ENCODE measurements at regions not wholly inside any gene's neighbourhood (a gene's known extent, or its start where the extent isn't known, plus 50 kb on each side); places are given as distances from the start of the nearest gene placed in this dataset.

DNA sequence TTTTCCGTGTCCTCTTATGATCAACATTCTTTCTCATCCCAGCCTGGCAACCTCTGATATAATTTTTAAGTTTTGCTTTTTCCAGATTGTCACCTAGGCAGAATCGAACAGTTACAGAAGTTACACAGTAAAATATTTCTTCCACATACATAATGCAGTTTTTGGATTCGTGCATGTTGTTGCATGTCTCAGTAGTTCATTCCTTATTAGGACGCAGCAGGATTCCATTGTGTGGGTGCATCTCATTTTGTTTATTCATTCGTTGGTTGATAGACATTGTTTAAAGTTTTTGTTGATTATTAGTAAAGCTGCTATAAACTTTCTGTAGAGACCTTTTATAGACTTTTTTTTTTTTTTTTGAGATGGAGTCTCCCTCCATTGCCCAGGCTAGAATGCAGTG lies 284.3 kb upstream of the FERMT1 start:
- Histone ChIP-seq H3K79me2 (ENCODE audit: insufficient read depth) (no peaks in the 10 kb centered on the region), H4K20me1 (ENCODE audit: insufficient read depth) (no peaks in the 10 kb centered on the region), H3K27me3 (ENCODE audit: insufficient read depth) (no peaks in the 10 kb centered on the region), H3K4me2 (no peak overlapping the region), H3K4me3 (ENCODE audit: low read depth in 2 of 2, low read length in 1 of 2) (no peak overlapping the region), H3K9me3 (no peaks in the 10 kb centered on the region), H3K9me2 (no peaks in the 10 kb centered on the region), H3K9ac (no peak overlapping the region), H3K4me1 (ENCODE audit: control insufficient read depth in 1 of 2, insufficient read depth in 2 of 2, low read depth in 1 of 2, low read length in 1 of 2) (no peaks in the 10 kb centered on the region), H3F3A (replicated peaks; ENCODE audit: insufficient read depth) (no peaks in the 10 kb centered on the region), H3K36me3 (replicated peaks in 1 of 2; ENCODE audit: control insufficient read depth in 1 of 2, insufficient read depth in 2 of 2, low read length in 1 of 2) (no peaks in the 10 kb centered on the region), H2AFZ (ENCODE audit: low read depth) (no peak overlapping the region), H3K27ac (ENCODE audit: low read depth in 2 of 2, low read length in 1 of 2) (no peak overlapping the region)
- ChIA-PET POLR2A (no interaction called here), CTCF (no interaction called here)
- no peak for TF ChIP-seq TCF12 (IDR thresholded peaks at IDR 0.05)
- TF ChIP-seq TEAD4 (IDR thresholded peaks at IDR 0.05; ENCODE audit: borderline replicate concordance, insufficient read depth): no peak
- TF ChIP-seq RCOR1 (IDR thresholded peaks at IDR 0.05; ENCODE audit: low read length): no peak
- no peak for TF ChIP-seq GABPA (IDR thresholded peaks at IDR 0.05; ENCODE audit: low read depth)
- DNase-seq: no peak
- WGBS (ENCODE audit: low lambda C conversion rate): 13% methylated on average over 5 of the region's 5 CpGs

DNA sequence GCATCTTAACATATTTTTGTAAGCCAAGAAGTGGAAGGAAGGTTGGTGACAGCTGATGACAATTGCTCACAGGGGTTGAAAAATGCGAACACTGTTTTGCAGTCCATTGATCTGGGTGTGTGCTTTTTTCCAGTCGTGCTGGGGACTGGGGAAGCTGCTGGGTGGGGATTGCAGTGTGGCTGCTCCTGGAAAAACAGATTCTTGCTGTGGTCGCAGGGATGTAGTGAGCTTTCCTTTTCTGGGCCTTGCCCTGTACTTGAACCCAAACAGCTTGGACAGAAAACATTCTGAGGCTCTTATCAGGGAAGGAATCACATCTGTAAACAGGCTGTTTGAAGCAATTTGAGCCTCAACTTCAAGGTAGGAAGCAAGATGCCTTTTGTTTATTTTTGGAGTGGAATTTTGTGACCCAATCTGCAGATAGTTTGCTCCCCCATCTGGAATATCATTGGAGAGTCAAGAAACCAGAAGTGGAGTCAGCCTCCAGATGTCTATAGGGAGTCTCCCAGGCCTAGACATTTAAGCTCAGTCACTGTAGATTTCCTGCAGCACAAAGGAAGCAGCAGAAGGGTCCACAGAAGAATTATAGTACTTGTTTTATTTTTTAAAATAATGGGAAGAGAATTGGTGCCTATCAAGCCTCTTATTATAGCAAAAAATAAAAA lies 279.2 kb upstream of the FERMT1 start:
- Histone ChIP-seq H2AFZ (ENCODE audit: low read depth) (no peak overlapping the region), H3K9me2 (no peaks in the 10 kb centered on the region), H3K4me1 (ENCODE audit: control insufficient read depth in 1 of 2, insufficient read depth in 2 of 2, low read depth in 1 of 2, low read length in 1 of 2) (no peaks in the 10 kb centered on the region), H3K4me2 (no peak overlapping the region), H3K27me3 (ENCODE audit: insufficient read depth) (no peaks in the 10 kb centered on the region), H3K4me3 (ENCODE audit: low read depth in 2 of 2, low read length in 1 of 2) (no peak overlapping the region), H3K36me3 (replicated peaks in 1 of 2; ENCODE audit: control insufficient read depth in 1 of 2, insufficient read depth in 2 of 2, low read length in 1 of 2) (no peaks in the 10 kb centered on the region), H3K9me3 (no peaks in the 10 kb centered on the region), H3K79me2 (ENCODE audit: insufficient read depth) (no peaks in the 10 kb centered on the region), H3K9ac (no peak overlapping the region), H3K27ac (ENCODE audit: low read depth in 2 of 2, low read length in 1 of 2) (no peak overlapping the region), H4K20me1 (ENCODE audit: insufficient read depth) (no peaks in the 10 kb centered on the region), H3F3A (replicated peaks; ENCODE audit: insufficient read depth) (no peaks in the 10 kb centered on the region)
- TF ChIP-seq, protein P1, sequence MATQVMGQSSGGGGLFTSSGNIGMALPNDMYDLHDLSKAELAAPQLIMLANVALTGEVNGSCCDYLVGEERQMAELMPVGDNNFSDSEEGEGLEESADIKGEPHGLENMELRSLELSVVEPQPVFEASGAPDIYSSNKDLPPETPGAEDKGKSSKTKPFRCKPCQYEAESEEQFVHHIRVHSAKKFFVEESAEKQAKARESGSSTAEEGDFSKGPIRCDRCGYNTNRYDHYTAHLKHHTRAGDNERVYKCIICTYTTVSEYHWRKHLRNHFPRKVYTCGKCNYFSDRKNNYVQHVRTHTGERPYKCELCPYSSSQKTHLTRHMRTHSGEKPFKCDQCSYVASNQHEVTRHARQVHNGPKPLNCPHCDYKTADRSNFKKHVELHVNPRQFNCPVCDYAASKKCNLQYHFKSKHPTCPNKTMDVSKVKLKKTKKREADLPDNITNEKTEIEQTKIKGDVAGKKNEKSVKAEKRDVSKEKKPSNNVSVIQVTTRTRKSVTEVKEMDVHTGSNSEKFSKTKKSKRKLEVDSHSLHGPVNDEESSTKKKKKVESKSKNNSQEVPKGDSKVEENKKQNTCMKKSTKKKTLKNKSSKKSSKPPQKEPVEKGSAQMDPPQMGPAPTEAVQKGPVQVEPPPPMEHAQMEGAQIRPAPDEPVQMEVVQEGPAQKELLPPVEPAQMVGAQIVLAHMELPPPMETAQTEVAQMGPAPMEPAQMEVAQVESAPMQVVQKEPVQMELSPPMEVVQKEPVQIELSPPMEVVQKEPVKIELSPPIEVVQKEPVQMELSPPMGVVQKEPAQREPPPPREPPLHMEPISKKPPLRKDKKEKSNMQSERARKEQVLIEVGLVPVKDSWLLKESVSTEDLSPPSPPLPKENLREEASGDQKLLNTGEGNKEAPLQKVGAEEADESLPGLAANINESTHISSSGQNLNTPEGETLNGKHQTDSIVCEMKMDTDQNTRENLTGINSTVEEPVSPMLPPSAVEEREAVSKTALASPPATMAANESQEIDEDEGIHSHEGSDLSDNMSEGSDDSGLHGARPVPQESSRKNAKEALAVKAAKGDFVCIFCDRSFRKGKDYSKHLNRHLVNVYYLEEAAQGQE (IDR thresholded peaks at IDR 0.05; ENCODE audit: low read depth, low read length): no peak
- TF ChIP-seq FOXM1 (IDR thresholded peaks at IDR 0.05; ENCODE audit: low read depth): no peak
- no peak for TF ChIP-seq NFIC (IDR thresholded peaks at IDR 0.05; ENCODE audit: borderline replicate concordance)
- no peak for TF ChIP-seq MEF2A (IDR thresholded peaks at IDR 0.05; ENCODE audit: borderline replicate concordance, low read depth)
- TF ChIP-seq, protein P2, sequence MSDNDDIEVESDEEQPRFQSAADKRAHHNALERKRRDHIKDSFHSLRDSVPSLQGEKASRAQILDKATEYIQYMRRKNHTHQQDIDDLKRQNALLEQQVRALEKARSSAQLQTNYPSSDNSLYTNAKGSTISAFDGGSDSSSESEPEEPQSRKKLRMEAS (IDR thresholded peaks at IDR 0.05; ENCODE audit: low read depth): no peak
- TF ChIP-seq, protein P3, sequence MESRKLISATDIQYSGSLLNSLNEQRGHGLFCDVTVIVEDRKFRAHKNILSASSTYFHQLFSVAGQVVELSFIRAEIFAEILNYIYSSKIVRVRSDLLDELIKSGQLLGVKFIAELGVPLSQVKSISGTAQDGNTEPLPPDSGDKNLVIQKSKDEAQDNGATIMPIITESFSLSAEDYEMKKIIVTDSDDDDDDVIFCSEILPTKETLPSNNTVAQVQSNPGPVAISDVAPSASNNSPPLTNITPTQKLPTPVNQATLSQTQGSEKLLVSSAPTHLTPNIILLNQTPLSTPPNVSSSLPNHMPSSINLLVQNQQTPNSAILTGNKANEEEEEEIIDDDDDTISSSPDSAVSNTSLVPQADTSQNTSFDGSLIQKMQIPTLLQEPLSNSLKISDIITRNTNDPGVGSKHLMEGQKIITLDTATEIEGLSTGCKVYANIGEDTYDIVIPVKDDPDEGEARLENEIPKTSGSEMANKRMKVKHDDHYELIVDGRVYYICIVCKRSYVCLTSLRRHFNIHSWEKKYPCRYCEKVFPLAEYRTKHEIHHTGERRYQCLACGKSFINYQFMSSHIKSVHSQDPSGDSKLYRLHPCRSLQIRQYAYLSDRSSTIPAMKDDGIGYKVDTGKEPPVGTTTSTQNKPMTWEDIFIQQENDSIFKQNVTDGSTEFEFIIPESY (IDR thresholded peaks at IDR 0.05; ENCODE audit: borderline replicate concordance, low read depth): no peak
- TF ChIP-seq SIN3A (IDR thresholded peaks at IDR 0.05; ENCODE audit: borderline replicate concordance, low read depth, low read length): no peak
- TF ChIP-seq, protein P4, sequence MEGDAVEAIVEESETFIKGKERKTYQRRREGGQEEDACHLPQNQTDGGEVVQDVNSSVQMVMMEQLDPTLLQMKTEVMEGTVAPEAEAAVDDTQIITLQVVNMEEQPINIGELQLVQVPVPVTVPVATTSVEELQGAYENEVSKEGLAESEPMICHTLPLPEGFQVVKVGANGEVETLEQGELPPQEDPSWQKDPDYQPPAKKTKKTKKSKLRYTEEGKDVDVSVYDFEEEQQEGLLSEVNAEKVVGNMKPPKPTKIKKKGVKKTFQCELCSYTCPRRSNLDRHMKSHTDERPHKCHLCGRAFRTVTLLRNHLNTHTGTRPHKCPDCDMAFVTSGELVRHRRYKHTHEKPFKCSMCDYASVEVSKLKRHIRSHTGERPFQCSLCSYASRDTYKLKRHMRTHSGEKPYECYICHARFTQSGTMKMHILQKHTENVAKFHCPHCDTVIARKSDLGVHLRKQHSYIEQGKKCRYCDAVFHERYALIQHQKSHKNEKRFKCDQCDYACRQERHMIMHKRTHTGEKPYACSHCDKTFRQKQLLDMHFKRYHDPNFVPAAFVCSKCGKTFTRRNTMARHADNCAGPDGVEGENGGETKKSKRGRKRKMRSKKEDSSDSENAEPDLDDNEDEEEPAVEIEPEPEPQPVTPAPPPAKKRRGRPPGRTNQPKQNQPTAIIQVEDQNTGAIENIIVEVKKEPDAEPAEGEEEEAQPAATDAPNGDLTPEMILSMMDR (IDR thresholded peaks at IDR 0.05): no peak
- TF ChIP-seq, protein P5, sequence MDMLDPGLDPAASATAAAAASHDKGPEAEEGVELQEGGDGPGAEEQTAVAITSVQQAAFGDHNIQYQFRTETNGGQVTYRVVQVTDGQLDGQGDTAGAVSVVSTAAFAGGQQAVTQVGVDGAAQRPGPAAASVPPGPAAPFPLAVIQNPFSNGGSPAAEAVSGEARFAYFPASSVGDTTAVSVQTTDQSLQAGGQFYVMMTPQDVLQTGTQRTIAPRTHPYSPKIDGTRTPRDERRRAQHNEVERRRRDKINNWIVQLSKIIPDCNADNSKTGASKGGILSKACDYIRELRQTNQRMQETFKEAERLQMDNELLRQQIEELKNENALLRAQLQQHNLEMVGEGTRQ (IDR thresholded peaks at IDR 0.05; ENCODE audit: borderline replicate concordance, low read depth, low read length): no peak
- TF ChIP-seq RCOR1 (IDR thresholded peaks at IDR 0.05; ENCODE audit: low read length): no peak
- no peak for TF ChIP-seq SMC3 (IDR thresholded peaks at IDR 0.05; ENCODE audit: low read depth, low read length)
- POLR2A ChIA-PET: no interaction called here
- DNase-seq: no peak
- CTCF ChIA-PET: interaction anchor here (0.9 to 1.3 kb wide), 2 partner anchors 20 to 181 kb away, joined by 3 read pairs; no protein-coding TSS in a partner anchor
- 2% methylated on average over 3 of the region's 3 CpGs for WGBS (ENCODE audit: low lambda C conversion rate)

All from SK-N-SH (cell line).